ENCODE measurements at regions not wholly inside any gene's neighbourhood (a gene's known extent, or its start where the extent isn't known, plus 50 kb on each side); places are given as distances from the start of the nearest gene placed in this dataset.

DNA sequence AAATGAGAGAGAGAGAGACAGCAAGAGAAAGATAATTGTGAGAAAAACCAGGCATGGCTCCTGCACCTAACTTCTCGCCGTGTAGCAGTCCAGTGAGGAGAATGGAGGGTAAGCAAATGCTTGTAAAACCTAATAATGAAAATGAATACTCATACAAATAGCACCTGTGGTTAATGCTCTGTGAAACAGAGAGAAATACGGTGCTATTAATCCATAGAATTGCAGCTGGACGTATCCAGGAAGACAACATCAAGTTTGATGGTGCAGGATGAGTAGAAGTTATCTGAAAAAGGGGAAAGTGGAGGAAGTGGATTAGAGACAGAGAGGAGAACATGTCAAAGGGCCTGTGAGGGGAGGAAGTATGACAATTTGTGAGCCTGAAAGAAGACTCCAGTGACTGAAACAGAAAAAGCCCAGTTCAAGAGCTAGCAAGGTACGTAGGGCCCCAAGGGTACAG, 89.4 kb upstream of the PAK5 start:
- no peaks in the 10 kb centered on the region for H3K36me3 ChIP-seq
- H3K4me3 ChIP-seq = no peak overlapping the region
- no peak overlapping the region for H3K27ac ChIP-seq
- TF ChIP-seq, protein P1, sequence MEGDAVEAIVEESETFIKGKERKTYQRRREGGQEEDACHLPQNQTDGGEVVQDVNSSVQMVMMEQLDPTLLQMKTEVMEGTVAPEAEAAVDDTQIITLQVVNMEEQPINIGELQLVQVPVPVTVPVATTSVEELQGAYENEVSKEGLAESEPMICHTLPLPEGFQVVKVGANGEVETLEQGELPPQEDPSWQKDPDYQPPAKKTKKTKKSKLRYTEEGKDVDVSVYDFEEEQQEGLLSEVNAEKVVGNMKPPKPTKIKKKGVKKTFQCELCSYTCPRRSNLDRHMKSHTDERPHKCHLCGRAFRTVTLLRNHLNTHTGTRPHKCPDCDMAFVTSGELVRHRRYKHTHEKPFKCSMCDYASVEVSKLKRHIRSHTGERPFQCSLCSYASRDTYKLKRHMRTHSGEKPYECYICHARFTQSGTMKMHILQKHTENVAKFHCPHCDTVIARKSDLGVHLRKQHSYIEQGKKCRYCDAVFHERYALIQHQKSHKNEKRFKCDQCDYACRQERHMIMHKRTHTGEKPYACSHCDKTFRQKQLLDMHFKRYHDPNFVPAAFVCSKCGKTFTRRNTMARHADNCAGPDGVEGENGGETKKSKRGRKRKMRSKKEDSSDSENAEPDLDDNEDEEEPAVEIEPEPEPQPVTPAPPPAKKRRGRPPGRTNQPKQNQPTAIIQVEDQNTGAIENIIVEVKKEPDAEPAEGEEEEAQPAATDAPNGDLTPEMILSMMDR (IDR thresholded peaks at IDR 0.05) = no peak
- intact Hi-C loops (cut with DNase I) = no loop called here
- WGBS, 2 donors = 44 to 56% methylated on average over 5 of the region's 5 CpGs
- no peak for ATAC-seq
- FAIRE-seq = no peak
- H3K27me3 ChIP-seq = no peaks in the 10 kb centered on the region
- no peaks in the 10 kb centered on the region for H3K9me3 ChIP-seq
- DNase-seq = no peak
- H3K4me1 ChIP-seq = peaks cover 0 to 6% (median 0%) of the 10 kb centered on the region in 3 donors

DNA sequence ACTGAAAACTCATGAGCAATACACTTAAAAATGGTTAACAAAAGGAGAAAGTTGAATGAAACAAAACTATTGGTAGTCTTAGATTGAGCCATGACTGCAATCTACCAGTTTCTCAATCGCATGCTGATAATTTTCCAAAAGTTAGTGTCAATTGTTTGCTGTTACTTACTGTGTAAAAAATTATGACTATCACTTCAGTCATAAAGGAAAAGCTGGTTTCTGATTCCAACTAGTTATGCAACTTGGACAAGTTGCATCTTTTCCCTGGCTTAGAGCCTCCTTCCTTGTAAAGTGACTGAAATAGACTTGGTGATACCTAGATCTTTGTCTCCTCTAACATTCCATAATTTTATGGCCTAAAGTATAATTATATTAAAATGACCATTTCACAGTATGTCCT, 88.3 kb upstream of the PAK5 start:
- no peak for FAIRE-seq
- H3K36me3 ChIP-seq = no peaks in the 10 kb centered on the region
- intact Hi-C loops (cut with DNase I) = no loop called here
- H3K9me3 ChIP-seq = no peaks in the 10 kb centered on the region
- H3K27ac ChIP-seq = no peak overlapping the region
- TF ChIP-seq, protein P1 (IDR thresholded peaks at IDR 0.05) = no peak
- no peak for ATAC-seq
- H3K4me1 ChIP-seq = peaks cover 0 to 6% (median 0%) of the 10 kb centered on the region in 3 donors
- WGBS, 2 donors = 60 to 64% methylated on average over 1 of the region's 1 CpG
- H3K4me3 ChIP-seq = no peak overlapping the region
- DNase-seq = no peak
- H3K27me3 ChIP-seq = no peaks in the 10 kb centered on the region

GRCh38 chr20:9926476-9926875, 87.6 kb upstream of the PAK5 start:
- no peaks in the 10 kb centered on the region for H3K9me3 ChIP-seq
- FAIRE-seq (no peak), ATAC-seq (no peak), DNase-seq (no peak)
- no peaks in the 10 kb centered on the region for H3K36me3 ChIP-seq
- peaks cover 0 to 6% (median 0%) of the 10 kb centered on the region in 3 donors for H3K4me1 ChIP-seq
- TF ChIP-seq, protein P1 (IDR thresholded peaks at IDR 0.05) = no peak
- H3K27me3 ChIP-seq = no peaks in the 10 kb centered on the region
- no peak overlapping the region for H3K27ac ChIP-seq
- H3K4me3 ChIP-seq = no peak overlapping the region
- intact Hi-C loops (cut with DNase I) = no loop called here

DNA sequence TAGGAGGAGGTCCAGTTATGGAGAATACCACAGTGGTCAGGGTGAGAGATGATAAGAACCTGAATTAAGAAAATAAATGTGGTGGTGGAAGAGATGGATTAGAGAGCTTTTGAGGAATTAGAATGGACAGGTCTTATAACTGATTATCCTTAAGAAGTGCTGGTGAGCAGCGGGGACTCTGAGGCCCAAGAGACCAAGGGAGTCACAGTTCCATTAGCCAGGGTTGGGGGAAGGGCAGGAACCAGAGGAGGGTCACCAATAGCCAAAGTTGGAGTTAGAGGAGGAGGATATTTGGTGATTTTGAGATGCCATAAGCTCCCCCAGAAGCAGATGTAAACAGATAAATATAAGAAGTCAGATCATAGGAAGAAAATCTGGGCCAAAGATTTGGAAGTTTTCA, 87.1 kb upstream of the PAK5 start:
- peaks cover 0 to 6% (median 0%) of the 10 kb centered on the region in 3 donors for H3K4me1 ChIP-seq
- H3K9me3 ChIP-seq = no peaks in the 10 kb centered on the region
- ATAC-seq (no peak), FAIRE-seq (no peak), DNase-seq (no peak)
- intact Hi-C loops (cut with DNase I) = no loop called here
- H3K36me3 ChIP-seq = no peaks in the 10 kb centered on the region
- TF ChIP-seq, protein P1 (IDR thresholded peaks at IDR 0.05) = no peak
- no peak overlapping the region for H3K4me3 ChIP-seq
- H3K27ac ChIP-seq = no peak overlapping the region
- WGBS, 2 donors = 90 to 95% methylated on average over 1 of the region's 1 CpG
- H3K27me3 ChIP-seq = no peaks in the 10 kb centered on the region

- TF ChIP-seq, protein P1 (IDR thresholded peaks at IDR 0.05) = no peak
- peaks cover 0 to 6% (median 0%) of the 10 kb centered on the region in 3 donors for H3K4me1 ChIP-seq
- no peaks in the 10 kb centered on the region for H3K36me3 ChIP-seq
- intact Hi-C loops (cut with DNase I) = no loop called here
- H3K4me3 ChIP-seq = no peak overlapping the region
- no peaks in the 10 kb centered on the region for H3K9me3 ChIP-seq
- H3K27ac ChIP-seq = no peak overlapping the region
- 87 to 94% methylated on average over 4 of the region's 4 CpGs for WGBS, 2 donors
- no peak for DNase-seq
- H3K27me3 ChIP-seq = no peaks in the 10 kb centered on the region
- ATAC-seq = no peak
- no peak for FAIRE-seq
These were observed 84.8 kb upstream of the PAK5 start for GRCh38 chr20:9923648-9924047.
